H9 (cell line): ENCODE measurements at regions not wholly inside any gene's neighbourhood (a gene's known extent, or its start where the extent isn't known, plus 50 kb on each side); places are given as distances from the start of the nearest gene placed in this dataset.

Source experiments
- DNase-seq: peaks from one replicate; pipeline ENCODE4 v3.0.0-alpha.2; 2017
- H2AFZ ChIP-seq: one replicate; pipeline ENCODE4 v1.6.1; 2013; ENCODE audit warnings: mild to moderate bottlenecking, low read length, control low read depth, moderate library complexity
- H2AK5ac ChIP-seq: 2 replicates; pipeline ENCODE4 v1.6.1; 2013; ENCODE audit warnings: low read length, control low read depth, mixed read lengths; ENCODE audit not compliant: insufficient read length
- H2BK120ac ChIP-seq: one replicate; pipeline ENCODE4 v1.6.1; 2013; ENCODE audit warnings: low read depth, mild to moderate bottlenecking, low read length, control low read depth, inconsistent platforms; ENCODE audit not compliant: poor library complexity, severe bottlenecking
- H2BK12ac ChIP-seq: 2 replicates; pipeline ENCODE4 v1.6.1; 2013; ENCODE audit warnings: low read length, control low read depth, mixed read lengths, low read depth; ENCODE audit not compliant: insufficient read length
- H2BK15ac ChIP-seq: 2 replicates; pipeline ENCODE4 v1.6.1; 2013; ENCODE audit warnings: low read depth, low read length, control low read depth
- H2BK20ac ChIP-seq: one replicate; pipeline ENCODE4 v1.6.1; 2013; ENCODE audit warnings: low read depth, mild to moderate bottlenecking, low read length, control low read depth, inconsistent platforms; ENCODE audit not compliant: poor library complexity, severe bottlenecking
- H2BK5ac ChIP-seq: 2 replicates; pipeline ENCODE4 v1.6.1; 2013; ENCODE audit warnings: low read length, control low read depth, mixed read lengths; ENCODE audit not compliant: insufficient read length
- H3K14ac ChIP-seq: 2 replicates; pipeline ENCODE4 v1.6.1; 2013; ENCODE audit warnings: low read length, control low read depth; ENCODE audit not compliant: insufficient read depth
- H3K18ac ChIP-seq: 2 replicates; pipeline ENCODE4 v1.6.1; 2013; ENCODE audit warnings: low read depth, mild to moderate bottlenecking, mixed read lengths, low read length, control low read depth; ENCODE audit not compliant: insufficient read length
- H3K23ac ChIP-seq: 2 replicates; pipeline ENCODE4 v1.6.1; 2013; ENCODE audit warnings: low read length, control low read depth, mixed read lengths, low read depth; ENCODE audit not compliant: insufficient read length
- H3K23me2 ChIP-seq: 2 replicates; pipeline ENCODE4 v1.6.1; 2013; ENCODE audit warnings: low read depth, mild to moderate bottlenecking, mixed read lengths, low read length, control low read depth; ENCODE audit not compliant: insufficient read length, poor library complexity, severe bottlenecking
- H3K27ac ChIP-seq: 2 replicates; pipeline ENCODE4 v1.5.1; 2013; ENCODE audit warnings: low read length, control low read depth, mixed read lengths, low read depth; ENCODE audit not compliant: insufficient read length
- H3K27me3 ChIP-seq: 2 replicates; pipeline ENCODE4 v1.6.1; 2013; ENCODE audit warnings: low read length, control low read depth, inconsistent platforms; ENCODE audit not compliant: insufficient read depth
- H3K4ac ChIP-seq: 2 replicates; pipeline ENCODE4 v1.6.1; 2013; ENCODE audit warnings: low read depth, mild to moderate bottlenecking, control low read depth, inconsistent platforms, low read length, moderate library complexity
- H3K4me1 ChIP-seq: 2 replicates; pipeline ENCODE4 v1.6.1; 2013; ENCODE audit warnings: low read length, control low read depth, inconsistent platforms; ENCODE audit not compliant: insufficient read depth
- H3K4me2 ChIP-seq: 2 replicates; pipeline ENCODE4 v1.6.1; 2013; ENCODE audit warnings: low read length, control low read depth, mixed read lengths; ENCODE audit not compliant: insufficient read length, insufficient read depth
- H3K56ac ChIP-seq: 2 replicates; pipeline ENCODE4 v1.6.1; 2013; ENCODE audit warnings: low read depth, mild to moderate bottlenecking, mixed read lengths, low read length, control low read depth; ENCODE audit not compliant: insufficient read length
- H3K79me1 ChIP-seq: 2 replicates; pipeline ENCODE4 v1.6.1; 2013; ENCODE audit warnings: low read depth, mild to moderate bottlenecking, moderate library complexity, low read length, control low read depth, inconsistent platforms; ENCODE audit not compliant: insufficient read depth, poor library complexity, severe bottlenecking
- H3K79me2 ChIP-seq: 2 replicates; pipeline ENCODE4 v1.6.1; 2013; ENCODE audit warnings: low read length, control low read depth, inconsistent platforms; ENCODE audit not compliant: insufficient read depth
- H3K9ac ChIP-seq: 2 replicates; pipeline ENCODE4 v1.6.1; 2013; ENCODE audit warnings: low read length, control low read depth, mixed read lengths; ENCODE audit not compliant: insufficient read length; ENCODE audit errors: extremely low read depth
- H3K9me3 ChIP-seq: one replicate; pipeline ENCODE4 v1.6.1; 2013; ENCODE audit warnings: low read depth, low read length, inconsistent platforms; ENCODE audit not compliant: control insufficient read depth
- H3T11ph ChIP-seq: one replicate; pipeline ENCODE4 v1.6.1; 2013; ENCODE audit warnings: mild to moderate bottlenecking, low read length, control low read depth, inconsistent platforms
- H4K20me1 ChIP-seq: one replicate; pipeline ENCODE4 v1.6.1; 2013; ENCODE audit not compliant: control insufficient read depth, insufficient read length, insufficient read depth
- H4K5ac ChIP-seq: 2 replicates; pipeline ENCODE4 v1.6.1; 2013; ENCODE audit warnings: low read depth, mild to moderate bottlenecking, mixed read lengths, low read length, control low read depth; ENCODE audit not compliant: insufficient read length
- H4K8ac ChIP-seq: replicated peaks from 2 replicates; pipeline ENCODE4 v1.6.1; 2013; ENCODE audit warnings: low read length, control low read depth, mixed read lengths, low read depth; ENCODE audit not compliant: insufficient read length
- H4K91ac ChIP-seq: 2 replicates; pipeline ENCODE4 v1.6.1; 2013; ENCODE audit warnings: low read depth, mild to moderate bottlenecking, moderate library complexity, mixed read lengths, low read length, control low read depth; ENCODE audit not compliant: insufficient read length
- H3K27ac Mint-ChIP-seq, 3 experiments: 2 replicates in 2 of 3; 3 replicates in 1 of 3; pipeline ENCODE4 v1.8.0; 2020 to 2021; ENCODE audit warnings: mixed read lengths in 3 of 3, mild to moderate bottlenecking in 1 of 3, moderate library complexity in 1 of 3
- H3K27me3 Mint-ChIP-seq: 2 replicates; pipeline ENCODE4 v1.8.0; 2021; ENCODE audit warnings: low read depth, mild to moderate bottlenecking, moderate library complexity, mixed read lengths
- H3K36me3 Mint-ChIP-seq, 3 experiments: 2 replicates in 2 of 3; 3 replicates in 1 of 3; pipeline ENCODE4 v1.8.0; 2020 to 2021; ENCODE audit warnings: low read depth in 3 of 3, mixed read lengths in 3 of 3; ENCODE audit not compliant: insufficient read depth in 1 of 3
- H3K4me1 Mint-ChIP-seq, 2 experiments: 2 replicates each; pipeline ENCODE4 v1.8.0; 2020; ENCODE audit warnings: mixed read lengths in 2 of 2
- H3K4me3 Mint-ChIP-seq, 2 experiments: 2 replicates in 1 of 2; 3 replicates in 1 of 2; pipeline ENCODE4 v1.8.0; 2020 to 2021; ENCODE audit warnings: mild to moderate bottlenecking in 2 of 2, mixed read lengths in 2 of 2, moderate library complexity in 1 of 2
- H3K9me3 Mint-ChIP-seq, 2 experiments: 2 replicates in 1 of 2; 3 replicates in 1 of 2; pipeline ENCODE4 v1.8.0; 2020; ENCODE audit warnings: mild to moderate bottlenecking in 2 of 2, mixed read lengths in 2 of 2, moderate library complexity in 1 of 2
- WGBS: extraction: QIAGEN DNeasy Blood & Tissue Kit; methylation state at CpG from one replicate; pipeline ENCODE4 v1.1.7; 2013; ENCODE audit warnings: missing lambda C conversion rate, low lambda C conversion rate, mixed read lengths; ENCODE audit not compliant: insufficient read length; ENCODE audit errors: extremely low coverage; 5-methylcytosine and 5-hydroxymethylcytosine counted together
- TF ChIP-seq, protein P1 (sequence below): fragments of 200-600 bp; sonication (generic); conservative IDR thresholded peaks from 3 replicates; pipeline ENCODE4 v1.8.0; 2021; ENCODE audit warnings: antibody characterized with exemption, mild to moderate bottlenecking

DNA sequence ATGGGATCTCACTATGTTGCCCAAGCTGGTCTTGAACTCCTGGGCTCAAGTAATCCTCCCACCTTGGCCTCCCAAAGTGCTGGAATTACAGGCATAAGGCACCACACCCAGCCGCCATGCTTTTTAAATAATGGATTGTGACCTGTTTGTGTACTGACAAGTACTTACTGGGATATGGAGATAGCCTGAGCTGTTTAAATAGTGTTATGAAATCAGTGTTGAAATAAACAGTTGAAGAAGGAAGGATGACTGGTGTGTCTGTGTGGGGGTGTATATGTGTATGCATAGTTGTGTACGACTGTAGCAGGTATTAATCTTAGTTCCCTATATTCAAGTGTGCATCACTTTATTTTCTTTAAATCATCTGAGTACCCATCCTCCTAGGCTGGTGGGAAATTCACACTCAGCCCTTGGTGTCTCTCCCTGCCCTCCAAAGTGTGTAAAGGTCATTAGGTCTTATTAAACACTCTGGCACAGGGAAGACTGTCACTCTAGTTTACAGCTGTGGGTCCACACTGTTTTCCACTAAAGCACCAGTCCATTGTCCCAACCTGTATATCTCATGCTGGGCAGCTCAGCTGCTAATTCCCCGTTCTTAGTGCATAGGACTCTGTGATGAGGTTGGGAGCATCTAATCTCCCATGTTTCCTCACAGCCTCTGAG, 91.0 kb downstream of the SNX18 start:
- Histone ChIP-seq H2AFZ (no peak overlapping the region), H4K5ac (no peak overlapping the region), H3K9ac (no peak overlapping the region), H2BK12ac (no peak overlapping the region), H3K79me2 (no peaks in the 10 kb centered on the region), H3K4me1 (no peaks in the 10 kb centered on the region), H3T11ph (no peak overlapping the region), H2BK120ac (no peak overlapping the region), H4K20me1 (no peaks in the 10 kb centered on the region), H4K91ac (no peak overlapping the region), H3K4ac (no peak overlapping the region), H3K79me1 (no peaks in the 10 kb centered on the region), H3K56ac (no peak overlapping the region), H3K27ac (no peak overlapping the region), H2AK5ac (no peak overlapping the region), H4K8ac (no peak overlapping the region), H3K23ac (no peak overlapping the region), H3K27me3 (no peaks in the 10 kb centered on the region), H2BK5ac (no peak overlapping the region), H3K9me3 (no peaks in the 10 kb centered on the region), H3K14ac (no peak overlapping the region), H3K18ac (no peak overlapping the region), H2BK15ac (no peak overlapping the region), H3K23me2 (no peaks in the 10 kb centered on the region), H2BK20ac (no peak overlapping the region), H3K4me2 (no peak overlapping the region)
- Mint-ChIP-seq H3K4me3 (no peak overlapping the region), H3K36me3 (peaks cover 0 to 1% (median 0%) of the 10 kb centered on the region in 3 experiments; a peak in 1 of 7 replicates), H3K27me3 (peaks cover 4% of the 10 kb centered on the region), H3K27ac (no peak overlapping the region), H3K9me3 (peaks cover 0 to 4% of the 10 kb centered on the region in 2 experiments; a peak in 2 of 5 replicates), H3K4me1 (no peaks in the 10 kb centered on the region)
- no CpG with 5 or more reads among the region's 3 CpGs for WGBS
- TF ChIP-seq, protein P1, sequence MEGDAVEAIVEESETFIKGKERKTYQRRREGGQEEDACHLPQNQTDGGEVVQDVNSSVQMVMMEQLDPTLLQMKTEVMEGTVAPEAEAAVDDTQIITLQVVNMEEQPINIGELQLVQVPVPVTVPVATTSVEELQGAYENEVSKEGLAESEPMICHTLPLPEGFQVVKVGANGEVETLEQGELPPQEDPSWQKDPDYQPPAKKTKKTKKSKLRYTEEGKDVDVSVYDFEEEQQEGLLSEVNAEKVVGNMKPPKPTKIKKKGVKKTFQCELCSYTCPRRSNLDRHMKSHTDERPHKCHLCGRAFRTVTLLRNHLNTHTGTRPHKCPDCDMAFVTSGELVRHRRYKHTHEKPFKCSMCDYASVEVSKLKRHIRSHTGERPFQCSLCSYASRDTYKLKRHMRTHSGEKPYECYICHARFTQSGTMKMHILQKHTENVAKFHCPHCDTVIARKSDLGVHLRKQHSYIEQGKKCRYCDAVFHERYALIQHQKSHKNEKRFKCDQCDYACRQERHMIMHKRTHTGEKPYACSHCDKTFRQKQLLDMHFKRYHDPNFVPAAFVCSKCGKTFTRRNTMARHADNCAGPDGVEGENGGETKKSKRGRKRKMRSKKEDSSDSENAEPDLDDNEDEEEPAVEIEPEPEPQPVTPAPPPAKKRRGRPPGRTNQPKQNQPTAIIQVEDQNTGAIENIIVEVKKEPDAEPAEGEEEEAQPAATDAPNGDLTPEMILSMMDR = no peak
- no peak for DNase-seq
